Ovary (tissue), 3 donors: ENCODE measurements at regions not wholly inside any gene's neighbourhood (a gene's known extent, or its start where the extent isn't known, plus 50 kb on each side); places are given as distances from the start of the nearest gene placed in this dataset.

Experiments used
- CTCF ChIP-seq, 3 donors: fragments of 450-650 bp in 2 of 3; fragments of 200-600 bp in 1 of 3; IDR thresholded peaks; one replicate each; pipeline versions ENCODE4 v1.5.1 to v1.8.0; 2016 to 2022; ENCODE audit warnings: antibody characterized with exemption in 3 of 3, mild to moderate bottlenecking in 1 of 3
- POLR2A ChIP-seq: fragments of 450-650 bp; IDR thresholded peaks from one replicate; pipeline ENCODE4 v1.6.1; 2017; ENCODE audit warnings: antibody characterized with exemption, mild to moderate bottlenecking, moderate library complexity
- donor health status: DM: no; HTN: no; CAD: no.

GRCh38 chr16:79926451-79927205 is 326.1 kb upstream of the MAF start:
- no peak for TF ChIP-seq CTCF (IDR thresholded peaks at IDR 0.05)
- no peak for TF ChIP-seq POLR2A
